Skeletal muscle tissue (tissue), 3 donors: ENCODE measurements at regions not wholly inside any gene's neighbourhood (a gene's known extent, or its start where the extent isn't known, plus 50 kb on each side); places are given as distances from the start of the nearest gene placed in this dataset.

Experiments
- H3K27ac ChIP-seq: one replicate; pipeline ENCODE4 v1.7.0; 2013; ENCODE audit warnings: mild to moderate bottlenecking, low read depth, low read length, inconsistent platforms
- H3K27me3 ChIP-seq, 3 donors: one replicate each; pipeline ENCODE4 v1.7.0; 2013; ENCODE audit warnings: low read length in 3 of 3; ENCODE audit not compliant: control insufficient read depth in 3 of 3, insufficient read depth in 3 of 3
- H3K36me3 ChIP-seq, 3 donors: one replicate each; pipeline ENCODE4 v1.7.0; 2013; ENCODE audit warnings: low read length in 3 of 3; ENCODE audit not compliant: control insufficient read depth in 3 of 3, insufficient read depth in 3 of 3
- H3K4me1 ChIP-seq, 3 donors: one replicate each; pipeline ENCODE4 v1.7.0; 2013; ENCODE audit warnings: low read length in 3 of 3, mild to moderate bottlenecking in 3 of 3; ENCODE audit not compliant: control insufficient read depth in 3 of 3, insufficient read depth in 3 of 3
- H3K4me3 ChIP-seq, 3 donors: one replicate each; pipeline ENCODE4 v1.7.0; 2013; ENCODE audit warnings: low read length in 3 of 3
- H3K9ac ChIP-seq, 3 donors: one replicate each; pipeline ENCODE4 v1.7.0; 2013; ENCODE audit warnings: low read length in 3 of 3, mild to moderate bottlenecking in 3 of 3, moderate library complexity in 2 of 3, low read depth in 1 of 3
- H3K9me3 ChIP-seq, 3 donors: one replicate each; pipeline ENCODE4 v1.7.0; 2013; ENCODE audit warnings: low read length in 3 of 3; ENCODE audit not compliant: control insufficient read depth in 3 of 3
- donor health status: Osteomylitis.

GRCh38 chr2:107009275-107009674 is 123.3 kb upstream of the ST6GAL2 start:
- H3K27me3 ChIP-seq, result no peaks in the 10 kb centered on the region
- no peak overlapping the region for H3K4me3 ChIP-seq
- no peaks in the 10 kb centered on the region for H3K36me3 ChIP-seq
- H3K9me3 ChIP-seq, result no peaks in the 10 kb centered on the region
- H3K9ac ChIP-seq, result no peak overlapping the region
- H3K4me1 ChIP-seq, result no peaks in the 10 kb centered on the region
- H3K27ac ChIP-seq, result no peak overlapping the region

- H3K9me3 ChIP-seq, result no peaks in the 10 kb centered on the region
- no peak overlapping the region for H3K4me3 ChIP-seq
- no peaks in the 10 kb centered on the region for H3K36me3 ChIP-seq
- H3K27me3 ChIP-seq, result no peaks in the 10 kb centered on the region
- no peak overlapping the region for H3K9ac ChIP-seq
- no peaks in the 10 kb centered on the region for H3K4me1 ChIP-seq
- no peak overlapping the region for H3K27ac ChIP-seq
These were observed 126.8 kb upstream of the ST6GAL2 start for GRCh38 chr2:107012714-107013306.

- H3K4me3 ChIP-seq, result no peak overlapping the region
- no peaks in the 10 kb centered on the region for H3K4me1 ChIP-seq
- H3K9ac ChIP-seq, result no peak overlapping the region
- H3K36me3 ChIP-seq, result no peaks in the 10 kb centered on the region
- no peak overlapping the region for H3K27ac ChIP-seq
- H3K9me3 ChIP-seq, result no peaks in the 10 kb centered on the region
- H3K27me3 ChIP-seq, result no peaks in the 10 kb centered on the region
These were observed 127.9 kb upstream of the ST6GAL2 start for GRCh38 chr2:107013884-107014283.

GRCh38 chr2:107018366-107018765 is 132.4 kb upstream of the ST6GAL2 start:
- H3K9ac ChIP-seq, result no peak overlapping the region
- no peaks in the 10 kb centered on the region for H3K9me3 ChIP-seq
- H3K27me3 ChIP-seq, result no peaks in the 10 kb centered on the region
- H3K27ac ChIP-seq, result no peak overlapping the region
- H3K36me3 ChIP-seq, result no peaks in the 10 kb centered on the region
- H3K4me1 ChIP-seq, result no peaks in the 10 kb centered on the region
- no peak overlapping the region for H3K4me3 ChIP-seq

- Histone ChIP-seq H3K9ac (no peak overlapping the region), H3K36me3 (no peaks in the 10 kb centered on the region), H3K27ac (no peak overlapping the region), H3K4me3 (no peak overlapping the region), H3K4me1 (no peaks in the 10 kb centered on the region), H3K27me3 (no peaks in the 10 kb centered on the region), H3K9me3 (no peaks in the 10 kb centered on the region)
These were observed 134.4 kb upstream of the ST6GAL2 start for GRCh38 chr2:107020392-107020791.

GRCh38 chr2:107024269-107024668 is 138.3 kb upstream of the ST6GAL2 start:
- Histone ChIP-seq H3K9ac (no peak overlapping the region), H3K4me1 (no peaks in the 10 kb centered on the region), H3K4me3 (no peak overlapping the region), H3K36me3 (no peaks in the 10 kb centered on the region), H3K27me3 (no peaks in the 10 kb centered on the region), H3K9me3 (no peaks in the 10 kb centered on the region), H3K27ac (no peak overlapping the region)

- no peaks in the 10 kb centered on the region for H3K4me1 ChIP-seq
- H3K4me3 ChIP-seq, result no peak overlapping the region
- no peaks in the 10 kb centered on the region for H3K9me3 ChIP-seq
- H3K27ac ChIP-seq, result no peak overlapping the region
- H3K9ac ChIP-seq, result no peak overlapping the region
- H3K36me3 ChIP-seq, result no peaks in the 10 kb centered on the region
- H3K27me3 ChIP-seq, result no peaks in the 10 kb centered on the region
These were observed 139.4 kb upstream of the ST6GAL2 start for GRCh38 chr2:107025291-107025857.

GRCh38 chr2:107025869-107026380 is 140.0 kb upstream of the ST6GAL2 start:
- Histone ChIP-seq H3K9me3 (no peaks in the 10 kb centered on the region), H3K9ac (no peak overlapping the region), H3K4me1 (no peaks in the 10 kb centered on the region), H3K4me3 (no peak overlapping the region), H3K36me3 (no peaks in the 10 kb centered on the region), H3K27me3 (no peaks in the 10 kb centered on the region), H3K27ac (no peak overlapping the region)

GRCh38 chr2:107027205-107027604 is 141.2 kb upstream of the ST6GAL2 start:
- Histone ChIP-seq H3K4me1 (no peaks in the 10 kb centered on the region), H3K27me3 (no peaks in the 10 kb centered on the region), H3K36me3 (no peaks in the 10 kb centered on the region), H3K9me3 (no peaks in the 10 kb centered on the region), H3K27ac (no peak overlapping the region), H3K4me3 (no peak overlapping the region), H3K9ac (no peak overlapping the region)

- Histone ChIP-seq H3K4me1 (no peaks in the 10 kb centered on the region), H3K9ac (no peak overlapping the region), H3K9me3 (no peaks in the 10 kb centered on the region), H3K36me3 (no peaks in the 10 kb centered on the region), H3K27ac (no peak overlapping the region), H3K4me3 (no peak overlapping the region), H3K27me3 (no peaks in the 10 kb centered on the region)
These were observed 141.8 kb upstream of the ST6GAL2 start for GRCh38 chr2:107027810-107028209.
